Neural cell (in vitro differentiated cells): ENCODE measurements at regions not wholly inside any gene's neighbourhood (a gene's known extent, or its start where the extent isn't known, plus 50 kb on each side); places are given as distances from the start of the nearest gene placed in this dataset.

ENCODE experiments used
- H2AFZ ChIP-seq: fragments of 200-600, 300-800 bp; sonication (generic), shearing (Covaris generic); 2 replicates; pipeline ENCODE4 v1.6.0; 2014; ENCODE audit warnings: low read depth, mild to moderate bottlenecking, antibody characterized with exemption, low read length, moderate library complexity
- H3F3A ChIP-seq: fragments of 200-600 bp; shearing (Covaris generic); 2 replicates; pipeline ENCODE4 v1.6.1; 2016; ENCODE audit warnings: mild to moderate bottlenecking, moderate library complexity, mixed read lengths, antibody characterized with exemption, low read length; ENCODE audit not compliant: insufficient read depth, poor library complexity, severe bottlenecking
- H3K27ac ChIP-seq: fragments of 200-600, 300-800 bp; sonication (generic), shearing (Covaris generic); 2 replicates; pipeline ENCODE4 v1.5.1; 2014; ENCODE audit warnings: mild to moderate bottlenecking, low read length, moderate library complexity
- H3K27me3 ChIP-seq: fragments of 300-800, 200-600 bp; sonication (generic), shearing (Covaris generic); 2 replicates; pipeline ENCODE4 v1.6.0; 2014; ENCODE audit warnings: mild to moderate bottlenecking, low read depth, low read length, moderate library complexity; ENCODE audit not compliant: insufficient read depth
- H3K36me3 ChIP-seq: fragments of 300-800, 200-600 bp; sonication (generic), shearing (Covaris generic); 2 replicates; pipeline ENCODE4 v1.5.1; 2014; ENCODE audit warnings: mild to moderate bottlenecking, antibody characterized with exemption, low read length, moderate library complexity; ENCODE audit not compliant: insufficient read depth
- H3K4me2 ChIP-seq: fragments of 300-800, 200-600 bp; sonication (generic), shearing (Covaris generic); 2 replicates; pipeline ENCODE4 v1.6.0; 2014; ENCODE audit warnings: mild to moderate bottlenecking, low read length
- H3K4me3 ChIP-seq: fragments of 300-800, 200-600 bp; sonication (generic), shearing (Covaris generic); 2 replicates; pipeline ENCODE4 v1.5.1; 2014; ENCODE audit warnings: mild to moderate bottlenecking, low read length, moderate library complexity
- H3K79me2 ChIP-seq: fragments of 200-600 bp; shearing (Covaris generic); replicated peaks from 2 replicates; pipeline ENCODE4 v1.6.0; 2014; ENCODE audit warnings: mild to moderate bottlenecking, low read length, moderate library complexity; ENCODE audit not compliant: insufficient read depth
- H3K9ac ChIP-seq: fragments of 300-800, 200-600 bp; sonication (generic), shearing (Covaris generic); 2 replicates; pipeline ENCODE4 v1.6.1; 2016; ENCODE audit warnings: mild to moderate bottlenecking, low read length, mixed read lengths
- H3K9me2 ChIP-seq: fragments of 200-600 bp; shearing (Covaris generic); 2 replicates; pipeline ENCODE4 v1.6.1; 2016; ENCODE audit warnings: mild to moderate bottlenecking, low read length, mixed read lengths; ENCODE audit not compliant: insufficient read depth
- H3K9me3 ChIP-seq: fragments of 200-600, 300-800 bp; sonication (generic), shearing (Covaris generic); 2 replicates; pipeline ENCODE4 v1.6.1; 2016; ENCODE audit warnings: mild to moderate bottlenecking, mixed run types, low read length, moderate library complexity, mixed read lengths
- H4K20me1 ChIP-seq: fragments of 200-600 bp; shearing (Covaris generic); 2 replicates; pipeline ENCODE4 v1.6.1; 2016; ENCODE audit warnings: mild to moderate bottlenecking, mixed run types; ENCODE audit not compliant: insufficient read depth
- CTCF ChIP-seq: fragments of 450-650 bp; IDR thresholded peaks from 2 replicates; pipeline ENCODE4 v1.5.1; 2014; ENCODE audit warnings: antibody characterized with exemption, mild to moderate bottlenecking, moderate library complexity; ENCODE audit not compliant: poor library complexity, severe bottlenecking
- EP300 ChIP-seq: fragments of 450-650 bp; conservative IDR thresholded peaks from 2 replicates; pipeline ENCODE4 v1.6.1; 2014; ENCODE audit warnings: antibody characterized with exemption, mild to moderate bottlenecking, moderate library complexity; ENCODE audit not compliant: poor library complexity, severe bottlenecking
- EZH2 ChIP-seq: fragments of 200-600, 300-800 bp; shearing (Covaris generic), sonication (generic); IDR thresholded peaks from 2 replicates; pipeline ENCODE4 v1.6.1; 2014; ENCODE audit warnings: antibody characterized with exemption, low read length, borderline replicate concordance, mild to moderate bottlenecking; ENCODE audit not compliant: insufficient read depth, poor library complexity, severe bottlenecking
- MXI1 ChIP-seq: fragments of 450-650 bp; conservative IDR thresholded peaks from 2 replicates; pipeline ENCODE4 v1.6.1; 2014; ENCODE audit warnings: antibody characterized with exemption, mild to moderate bottlenecking; ENCODE audit not compliant: poor library complexity, severe bottlenecking
- POLR2AphosphoS5 ChIP-seq: IDR thresholded peaks from 2 replicates; pipeline ENCODE4 v1.6.1; 2012
- RAD21 ChIP-seq: fragments of 450-650 bp; conservative IDR thresholded peaks from 2 replicates; pipeline ENCODE4 v1.6.1; 2014; ENCODE audit warnings: antibody characterized with exemption, mild to moderate bottlenecking, moderate library complexity
- REST ChIP-seq: IDR thresholded peaks from 2 replicates; pipeline ENCODE4 v1.6.1; 2012; ENCODE audit warnings: borderline replicate concordance
- SMC3 ChIP-seq: fragments of 450-650 bp; conservative IDR thresholded peaks from 2 replicates; pipeline ENCODE4 v1.6.1; 2014; ENCODE audit warnings: antibody characterized with exemption, mild to moderate bottlenecking, moderate library complexity; ENCODE audit not compliant: poor library complexity
- TAF1 ChIP-seq: IDR thresholded peaks from 2 replicates; pipeline ENCODE4 v1.6.1; 2012; ENCODE audit warnings: low read depth

GRCh38 chr1:55476445-55477015 is 261.4 kb upstream of the USP24 start:
- Histone ChIP-seq H2AFZ (no peak overlapping the region), H3K4me2 (no peak overlapping the region)

GRCh38 chr1:55474168-55474786 is 259.1 kb upstream of the USP24 start:
- Histone ChIP-seq H3K9ac (no peak overlapping the region), H3K4me3 (no peak overlapping the region), H4K20me1 (no peaks in the 10 kb centered on the region), H3K9me2 (no peaks in the 10 kb centered on the region), H3K79me2 (no peaks in the 10 kb centered on the region), H3K27me3 (no peaks in the 10 kb centered on the region), H3F3A (no peaks in the 10 kb centered on the region), H3K36me3 (no peaks in the 10 kb centered on the region), H3K27ac (no peak overlapping the region), H3K4me2 (no peak overlapping the region), H3K9me3 (no peaks in the 10 kb centered on the region), H2AFZ (no peak overlapping the region)
- TF ChIP-seq CTCF (no peak), TAF1 (no peak), EP300 (no peak), SMC3 (no peak), POLR2AphosphoS5 (no peak), MXI1 (no peak), RAD21 (no peak)

More at GRCh38 chr1:55476445-55477015, 261.4 kb upstream of the USP24 start:
- Histone ChIP-seq H3F3A (no peaks in the 10 kb centered on the region), H3K79me2 (no peaks in the 10 kb centered on the region), H3K4me3 (no peak overlapping the region), H3K9me3 (no peaks in the 10 kb centered on the region), H3K9ac (no peak overlapping the region), H3K27me3 (no peaks in the 10 kb centered on the region), H3K27ac (no peak overlapping the region), H3K9me2 (no peaks in the 10 kb centered on the region), H3K36me3 (no peaks in the 10 kb centered on the region), H4K20me1 (no peaks in the 10 kb centered on the region)
- no peak for TF ChIP-seq EP300
- no peak for TF ChIP-seq CTCF
- TF ChIP-seq POLR2AphosphoS5, result no peak
- no peak for TF ChIP-seq TAF1
- TF ChIP-seq REST, result no peak
- TF ChIP-seq EZH2, result no peak
- no peak for TF ChIP-seq MXI1
- no peak for TF ChIP-seq RAD21
- TF ChIP-seq SMC3, result no peak
